CD4-positive, alpha-beta T cell treated with Interleukin-15 for 4 hours (primary cell): ENCODE measurements at regions not wholly inside any gene's neighbourhood (a gene's known extent, or its start where the extent isn't known, plus 50 kb on each side); places are given as distances from the start of the nearest gene placed in this dataset.
"Not testable (repeated sequence)": the region's sequence is repeated elsewhere in the genome, so short reads cannot be mapped to it uniquely, and the experiment has no call there.

ENCODE experiments used
- DNase-seq: peaks from one replicate; pipeline ENCODE4 v3.0.0-alpha.2; 2020; ENCODE audit warnings: low spot score

DNA sequence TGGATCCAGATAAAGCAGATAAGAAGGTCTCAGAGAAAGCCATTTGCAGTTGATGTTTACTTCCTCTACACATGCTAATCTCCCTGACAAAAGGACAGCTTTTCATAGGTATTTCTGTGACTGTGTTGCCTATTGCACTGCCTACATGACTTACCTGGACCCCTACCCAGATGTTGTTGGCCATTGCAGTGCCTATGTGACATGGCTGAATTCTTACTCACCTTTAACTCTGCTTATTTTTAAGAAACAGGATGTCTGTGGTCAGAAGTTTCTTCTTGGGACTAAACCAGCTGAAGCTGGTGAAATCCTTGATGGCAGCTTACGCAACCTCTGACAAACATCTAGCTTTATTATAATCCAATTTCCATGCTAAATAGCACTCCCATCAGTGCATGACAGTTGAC, 50.7 kb downstream of the PPIAL4D start:
- peak; percentile 17 for DNase-seq

DNA sequence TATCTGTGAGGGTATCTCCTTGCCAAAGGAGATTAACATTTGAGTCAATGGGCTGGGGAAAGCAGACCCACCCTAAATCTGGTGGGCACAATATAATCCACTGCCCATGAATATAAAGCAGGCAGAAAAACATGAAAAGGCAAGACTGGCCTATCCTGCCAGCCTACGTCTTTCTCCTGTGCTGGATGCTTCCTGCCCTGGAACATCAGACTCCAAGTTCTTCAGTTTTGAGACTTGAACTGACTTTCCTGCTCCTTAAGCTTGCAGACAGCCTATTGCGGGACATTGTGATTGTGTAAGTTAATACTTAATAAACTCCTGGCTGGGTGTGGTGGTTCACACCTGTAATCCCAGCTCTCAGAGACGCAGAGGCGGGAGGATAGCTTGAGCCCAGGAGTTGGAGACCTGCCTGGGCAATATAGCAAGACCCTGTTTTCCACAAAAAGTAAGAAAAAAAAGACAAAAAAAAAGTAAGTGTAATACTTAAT, 52.4 kb downstream of the PPIAL4D start:
- not testable (repeated sequence) for DNase-seq

GRCh38 chr1:145188869-145189542, 53.0 kb downstream of the PPIAL4D start:
- DNase-seq: not testable (repeated sequence)

- not testable (repeated sequence) for DNase-seq
Measured at GRCh38 chr1:145182606-145183413, 59.2 kb downstream of the PPIAL4D start.

- DNase-seq: not testable (repeated sequence)
Measured at GRCh38 chr1:145176285-145176925, 65.6 kb downstream of the PPIAL4D start.

DNA sequence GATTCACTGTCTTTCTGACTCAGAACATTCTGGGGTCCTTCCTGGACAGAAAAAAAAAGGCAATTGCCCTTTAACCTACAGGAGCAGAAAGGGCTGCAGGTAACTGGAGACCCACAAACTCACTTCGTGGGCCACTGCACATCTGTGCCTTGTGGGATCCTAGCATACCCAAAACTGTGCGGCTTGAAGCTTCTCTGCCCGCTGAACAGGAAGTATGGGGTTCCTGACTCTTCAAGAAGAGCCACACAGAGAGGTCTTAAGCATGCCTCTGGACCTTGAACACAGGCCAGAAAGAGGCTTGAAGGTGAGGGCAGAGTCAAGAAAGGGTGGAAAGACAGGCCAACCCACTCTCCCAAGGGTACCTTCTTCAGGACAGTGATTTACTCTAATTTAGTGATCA, 67.6 kb downstream of the PPIAL4D start:
- not testable (repeated sequence) for DNase-seq

DNA sequence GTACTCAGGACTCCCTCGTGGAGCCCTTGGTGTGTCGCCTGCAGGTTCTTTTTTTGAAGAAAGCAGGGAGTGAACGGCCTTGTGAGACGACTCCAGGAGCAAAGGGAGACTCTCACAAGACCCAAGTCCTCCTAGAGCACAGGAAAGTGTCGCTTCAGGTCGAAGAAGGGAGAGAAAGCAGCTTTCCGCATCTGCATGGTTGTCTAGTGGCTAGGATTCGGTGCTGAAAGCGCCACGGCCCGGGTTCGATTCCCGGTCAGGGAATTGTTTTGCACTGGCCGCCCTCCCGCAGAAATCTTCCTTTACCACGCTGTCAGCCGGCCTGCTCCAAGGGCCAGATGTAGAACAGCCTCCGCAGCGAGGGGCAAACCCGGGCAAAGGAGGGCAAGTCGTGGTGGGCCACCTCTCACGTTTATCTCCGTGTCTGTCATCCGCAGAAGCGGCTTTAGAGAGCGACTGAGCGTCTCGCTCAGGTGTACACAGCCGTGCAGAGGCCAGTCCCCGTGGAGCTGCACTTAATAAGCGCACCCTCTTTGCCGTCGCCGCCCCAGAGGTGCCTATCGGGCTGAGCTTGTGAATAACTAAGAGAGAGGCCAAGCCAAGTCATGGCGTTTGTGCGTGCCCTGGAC, 72.6 kb downstream of the FAM72D start:
- not testable (repeated sequence) for DNase-seq

- DNase-seq: not testable (repeated sequence)
Measured at GRCh38 chr1:145164360-145164759, 68.6 kb downstream of the FAM72D start.
